GM23248 (cell line): ENCODE measurements at regions not wholly inside any gene's neighbourhood (a gene's known extent, or its start where the extent isn't known, plus 50 kb on each side); places are given as distances from the start of the nearest gene placed in this dataset.
"Not testable (repeated sequence)": the region's sequence is repeated elsewhere in the genome, so short reads cannot be mapped to it uniquely, and the experiment has no call there.

Source experiments
- EZH2 ChIP-seq: fragments of 200-600 bp; sonication (generic); IDR thresholded peaks from 2 replicates; pipeline ENCODE4 v1.6.1; 2018; ENCODE audit warnings: antibody characterized with exemption, mild to moderate bottlenecking; ENCODE audit not compliant: insufficient read depth, poor library complexity, severe bottlenecking
- EZH2phosphoT487 ChIP-seq: fragments of 200-600 bp; sonication (generic); IDR thresholded peaks from 2 replicates; pipeline ENCODE4 v1.6.1; 2018; ENCODE audit warnings: antibody characterized with exemption, moderate library complexity, mild to moderate bottlenecking, low read depth; ENCODE audit not compliant: insufficient read depth

DNA sequence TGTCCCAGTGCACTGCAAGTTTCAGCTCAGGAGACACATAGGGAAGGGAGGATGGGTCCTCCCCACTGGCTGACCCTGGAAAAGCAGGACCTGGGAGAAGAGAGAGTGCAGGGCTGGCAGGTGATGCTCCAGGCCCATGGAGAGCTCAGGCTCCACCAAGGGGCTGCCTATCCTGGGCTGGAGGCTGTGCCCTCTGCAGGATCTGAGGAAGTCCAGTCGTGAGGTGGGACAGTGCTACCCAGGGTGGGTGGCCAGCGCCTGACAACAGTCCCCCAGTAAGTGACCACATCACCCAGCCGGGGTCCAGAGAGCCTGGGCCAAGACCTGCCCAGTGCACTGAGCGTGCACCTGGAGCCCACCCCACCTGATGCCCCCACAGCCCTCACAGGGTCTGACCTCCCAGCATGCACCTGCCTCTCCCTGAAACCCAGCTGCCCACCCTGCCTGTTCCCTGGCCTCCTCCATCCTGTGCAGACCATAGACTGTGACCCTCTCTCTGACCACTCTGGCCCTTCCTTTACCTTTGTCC, 626.1 kb upstream of the DEFB115 start:
- TF ChIP-seq EZH2, EZH2phosphoT487: not testable (repeated sequence)
